GM23338 (cell line): ENCODE measurements at regions not wholly inside any gene's neighbourhood (a gene's known extent, or its start where the extent isn't known, plus 50 kb on each side); places are given as distances from the start of the nearest gene placed in this dataset.

Source experiments
- ATAC-seq: fragments of 200-7000 bp; cut with Tn5 transposase; 3 replicates; pipeline ENCODE4 v1.9.1; 2020
- DNase-seq: peaks from one replicate; pipeline ENCODE4 v3.0.0-alpha.2; 2015; ENCODE audit warnings: low spot score
- H2AFZ ChIP-seq: fragments of 200-600 bp; sonication (generic); 2 replicates; pipeline ENCODE4 v1.8.0; 2016; ENCODE audit warnings: antibody characterized with exemption, mild to moderate bottlenecking, moderate library complexity
- H3F3A ChIP-seq: fragments of 200-600 bp; sonication (generic); replicated peaks from 2 replicates; pipeline ENCODE4 v1.8.0; 2017; ENCODE audit warnings: antibody characterized with exemption, mixed run types, low read depth
- H3K27ac ChIP-seq: fragments of 200-600 bp; sonication (generic); 2 replicates; pipeline ENCODE4 v1.6.1; 2016; ENCODE audit warnings: low read depth
- H3K27me3 ChIP-seq: fragments of 200-600 bp; sonication (generic); 2 replicates; pipeline ENCODE4 v1.8.0; 2016; ENCODE audit warnings: mild to moderate bottlenecking, mixed run types, moderate library complexity; ENCODE audit not compliant: insufficient read depth
- H3K36me3 ChIP-seq: fragments of 200-600 bp; sonication (generic); 2 replicates; pipeline ENCODE4 v1.8.0; 2016; ENCODE audit warnings: mild to moderate bottlenecking; ENCODE audit not compliant: insufficient read depth
- H3K4me1 ChIP-seq: fragments of 200-600 bp; sonication (generic); 2 replicates; pipeline ENCODE4 v1.8.0; 2016; ENCODE audit warnings: mild to moderate bottlenecking, moderate library complexity; ENCODE audit not compliant: insufficient read depth
- H3K4me2 ChIP-seq: fragments of 200-600 bp; sonication (generic); 2 replicates; pipeline ENCODE4 v1.7.1; 2017; ENCODE audit warnings: mixed run types
- H3K4me3 ChIP-seq: fragments of 200-600 bp; sonication (generic); 2 replicates; pipeline ENCODE4 v1.6.1; 2016; ENCODE audit warnings: mixed run types
- H3K79me2 ChIP-seq: fragments of 200-600 bp; sonication (generic); replicated peaks from 2 replicates; pipeline ENCODE4 v1.8.0; 2017; ENCODE audit warnings: mild to moderate bottlenecking; ENCODE audit not compliant: insufficient read depth
- H3K9me2 ChIP-seq: fragments of 200-600 bp; sonication (generic); 2 replicates; pipeline ENCODE4 v1.8.0; 2017; ENCODE audit not compliant: insufficient read depth
- H4K20me1 ChIP-seq: fragments of 200-600 bp; sonication (generic); replicated peaks from 2 replicates; pipeline ENCODE4 v1.8.0; 2017; ENCODE audit warnings: mild to moderate bottlenecking; ENCODE audit not compliant: insufficient read depth
- H3K27ac Mint-ChIP-seq: 2 replicates; pipeline ENCODE4 v1.8.0; 2020; ENCODE audit warnings: inconsistent platforms, mild to moderate bottlenecking, moderate library complexity, mixed read lengths
- H3K27me3 Mint-ChIP-seq: 3 replicates; pipeline ENCODE4 v1.8.0; 2022; ENCODE audit warnings: low read depth, mild to moderate bottlenecking, moderate library complexity, mixed read lengths, inconsistent platforms; ENCODE audit not compliant: insufficient read depth, poor library complexity
- H3K36me3 Mint-ChIP-seq: 3 replicates; pipeline ENCODE4 v1.8.0; 2021; ENCODE audit warnings: low read depth, mild to moderate bottlenecking, inconsistent platforms, moderate library complexity, mixed read lengths
- H3K4me1 Mint-ChIP-seq: 3 replicates; pipeline ENCODE4 v1.8.0; 2020; ENCODE audit warnings: mild to moderate bottlenecking, inconsistent platforms, mixed read lengths
- H3K4me3 Mint-ChIP-seq: 3 replicates; pipeline ENCODE4 v1.8.0; 2021; ENCODE audit warnings: moderate library complexity, mild to moderate bottlenecking, inconsistent platforms, mixed read lengths
- H3K9me3 Mint-ChIP-seq: 3 replicates; pipeline ENCODE4 v1.8.0; 2020; ENCODE audit warnings: moderate library complexity, mild to moderate bottlenecking, inconsistent platforms, mixed read lengths
- EZH2 ChIP-seq: fragments of 200-600 bp; sonication (generic); IDR thresholded peaks from one replicate; pipeline ENCODE4 v1.8.0; 2017; ENCODE audit warnings: antibody characterized with exemption, mild to moderate bottlenecking, low read depth; ENCODE audit not compliant: unreplicated experiment
- EZH2phosphoT487 ChIP-seq: fragments of 200-600 bp; sonication (generic); IDR thresholded peaks from one replicate; pipeline ENCODE4 v1.8.1; 2018; ENCODE audit warnings: antibody characterized with exemption; ENCODE audit not compliant: unreplicated experiment
- JUNB ChIP-seq: IDR thresholded peaks from one replicate; pipeline ENCODE4 v1.6.1; 2016; ENCODE audit warnings: antibody characterized with exemption; ENCODE audit not compliant: unreplicated experiment
- POLR2AphosphoS5 ChIP-seq: IDR thresholded peaks from 2 replicates; pipeline ENCODE4 v1.6.1; 2016; ENCODE audit warnings: antibody characterized with exemption, low read depth
- STAT1 ChIP-seq: IDR thresholded peaks from one replicate; pipeline ENCODE4 v1.6.1; 2016; ENCODE audit warnings: antibody characterized with exemption; ENCODE audit not compliant: unreplicated experiment
- ZNF114 ChIP-seq: fragments of 250-450 bp; sonication (Bioruptor Pico); IDR thresholded peaks from 2 replicates; pipeline ENCODE4 v1.5.0; 2020; ENCODE audit warnings: mild to moderate bottlenecking, moderate library complexity
- ZNF331 ChIP-seq: fragments of 250-450 bp; sonication (Bioruptor Pico); IDR thresholded peaks from 2 replicates; pipeline ENCODE4 v1.5.0; 2020; ENCODE audit warnings: low read depth, mild to moderate bottlenecking, moderate library complexity
- TF ChIP-seq, protein P1 (sequence below): IDR thresholded peaks from one replicate; pipeline ENCODE4 v1.6.1; 2018; ENCODE audit warnings: antibody characterized with exemption; ENCODE audit not compliant: unreplicated experiment
- TF ChIP-seq, protein P2 (sequence below): IDR thresholded peaks from 2 replicates; pipeline ENCODE4 v1.6.1; 2016; ENCODE audit warnings: antibody characterized with exemption
- TF ChIP-seq, protein P3 (sequence below), 2 experiments: fragments of 200-600 bp in 1 of 2; sonication (generic) in 1 of 2; conservative IDR thresholded peaks; 2 replicates each; pipeline versions ENCODE4 v1.5.1 to v1.6.1; 2016 to 2017; ENCODE audit warnings: antibody characterized with exemption in 2 of 2, low read depth in 2 of 2, mild to moderate bottlenecking in 2 of 2, moderate library complexity in 1 of 2
- TF ChIP-seq, protein P4 (sequence below): fragments of 250-450 bp; sonication (Bioruptor Pico); IDR thresholded peaks from 2 replicates; pipeline ENCODE4 v1.5.0; 2020; ENCODE audit warnings: mild to moderate bottlenecking, moderate library complexity

DNA sequence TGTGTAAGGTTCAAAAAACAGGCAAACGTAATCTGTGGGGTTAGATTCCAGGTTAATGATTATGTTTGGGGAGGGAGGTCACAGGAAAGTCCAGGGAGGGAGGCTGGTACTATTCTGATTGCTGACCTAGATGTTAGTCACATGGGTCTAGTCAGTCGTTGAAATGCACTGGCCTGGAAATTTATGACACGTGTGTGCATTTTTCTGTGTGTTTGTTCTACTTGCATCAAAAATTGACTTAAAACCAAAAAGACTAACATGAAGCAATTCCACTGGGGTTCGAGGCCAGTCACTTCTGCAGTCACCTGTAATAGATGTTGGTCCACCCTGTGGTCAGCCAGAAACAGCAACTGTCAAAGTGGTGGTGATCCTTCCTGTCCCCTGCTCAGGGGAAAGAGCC, 104.2 kb upstream of the MLN start (continued):
- TF ChIP-seq, protein P1, sequence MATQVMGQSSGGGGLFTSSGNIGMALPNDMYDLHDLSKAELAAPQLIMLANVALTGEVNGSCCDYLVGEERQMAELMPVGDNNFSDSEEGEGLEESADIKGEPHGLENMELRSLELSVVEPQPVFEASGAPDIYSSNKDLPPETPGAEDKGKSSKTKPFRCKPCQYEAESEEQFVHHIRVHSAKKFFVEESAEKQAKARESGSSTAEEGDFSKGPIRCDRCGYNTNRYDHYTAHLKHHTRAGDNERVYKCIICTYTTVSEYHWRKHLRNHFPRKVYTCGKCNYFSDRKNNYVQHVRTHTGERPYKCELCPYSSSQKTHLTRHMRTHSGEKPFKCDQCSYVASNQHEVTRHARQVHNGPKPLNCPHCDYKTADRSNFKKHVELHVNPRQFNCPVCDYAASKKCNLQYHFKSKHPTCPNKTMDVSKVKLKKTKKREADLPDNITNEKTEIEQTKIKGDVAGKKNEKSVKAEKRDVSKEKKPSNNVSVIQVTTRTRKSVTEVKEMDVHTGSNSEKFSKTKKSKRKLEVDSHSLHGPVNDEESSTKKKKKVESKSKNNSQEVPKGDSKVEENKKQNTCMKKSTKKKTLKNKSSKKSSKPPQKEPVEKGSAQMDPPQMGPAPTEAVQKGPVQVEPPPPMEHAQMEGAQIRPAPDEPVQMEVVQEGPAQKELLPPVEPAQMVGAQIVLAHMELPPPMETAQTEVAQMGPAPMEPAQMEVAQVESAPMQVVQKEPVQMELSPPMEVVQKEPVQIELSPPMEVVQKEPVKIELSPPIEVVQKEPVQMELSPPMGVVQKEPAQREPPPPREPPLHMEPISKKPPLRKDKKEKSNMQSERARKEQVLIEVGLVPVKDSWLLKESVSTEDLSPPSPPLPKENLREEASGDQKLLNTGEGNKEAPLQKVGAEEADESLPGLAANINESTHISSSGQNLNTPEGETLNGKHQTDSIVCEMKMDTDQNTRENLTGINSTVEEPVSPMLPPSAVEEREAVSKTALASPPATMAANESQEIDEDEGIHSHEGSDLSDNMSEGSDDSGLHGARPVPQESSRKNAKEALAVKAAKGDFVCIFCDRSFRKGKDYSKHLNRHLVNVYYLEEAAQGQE = no peak
- TF ChIP-seq EZH2phosphoT487 (no peak), JUNB (no peak)

DNA sequence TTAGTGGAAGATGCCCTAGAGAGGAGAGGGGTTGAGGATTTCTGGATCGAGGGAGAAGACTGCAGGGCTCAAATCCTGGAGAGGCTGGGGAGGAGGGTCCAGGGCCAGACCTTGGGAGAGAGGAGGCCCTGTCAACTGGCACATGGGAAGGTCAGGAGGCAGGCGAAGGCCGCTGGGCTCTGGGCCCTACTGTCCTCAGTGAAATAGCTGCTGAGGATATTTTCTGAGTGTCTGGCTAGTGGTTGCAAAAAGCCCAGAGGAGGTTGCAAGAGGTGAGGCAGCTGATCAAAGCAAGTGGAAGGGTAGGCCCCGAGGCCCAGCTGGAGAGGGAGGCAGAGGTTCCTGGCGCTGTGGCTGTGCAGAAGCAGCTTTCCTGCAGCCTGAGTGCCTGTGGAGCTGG, 103.4 kb upstream of the MLN start:
- Mint-ChIP-seq H3K4me1 (peaks cover 12% of the 10 kb centered on the region), H3K27me3 (peaks cover 13% of the 10 kb centered on the region), H3K4me3 (no peak overlapping the region), H3K27ac (no peak overlapping the region), H3K36me3 (no peaks in the 10 kb centered on the region), H3K9me3 (no peaks in the 10 kb centered on the region; the same call in 2 of the 3 replicates)
- H4K20me1 ChIP-seq = no peaks in the 10 kb centered on the region
- H3K27me3 ChIP-seq = no peaks in the 10 kb centered on the region
- no peak overlapping the region for H2AFZ ChIP-seq
- H3F3A ChIP-seq = no peaks in the 10 kb centered on the region
- no peaks in the 10 kb centered on the region for H3K79me2 ChIP-seq
- H3K36me3 ChIP-seq = no peaks in the 10 kb centered on the region
- no peaks in the 10 kb centered on the region; the same call in 1 of the 2 replicates for H3K9me2 ChIP-seq
- no peaks in the 10 kb centered on the region for H3K4me1 ChIP-seq
- DNase-seq (no peak), ATAC-seq (no peak)
- no peak overlapping the region for H3K4me3 ChIP-seq
- no peak overlapping the region for H3K4me2 ChIP-seq
- no peak overlapping the region for H3K27ac ChIP-seq
- TF ChIP-seq, protein P2, sequence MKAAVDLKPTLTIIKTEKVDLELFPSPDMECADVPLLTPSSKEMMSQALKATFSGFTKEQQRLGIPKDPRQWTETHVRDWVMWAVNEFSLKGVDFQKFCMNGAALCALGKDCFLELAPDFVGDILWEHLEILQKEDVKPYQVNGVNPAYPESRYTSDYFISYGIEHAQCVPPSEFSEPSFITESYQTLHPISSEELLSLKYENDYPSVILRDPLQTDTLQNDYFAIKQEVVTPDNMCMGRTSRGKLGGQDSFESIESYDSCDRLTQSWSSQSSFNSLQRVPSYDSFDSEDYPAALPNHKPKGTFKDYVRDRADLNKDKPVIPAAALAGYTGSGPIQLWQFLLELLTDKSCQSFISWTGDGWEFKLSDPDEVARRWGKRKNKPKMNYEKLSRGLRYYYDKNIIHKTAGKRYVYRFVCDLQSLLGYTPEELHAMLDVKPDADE = no peak
- TF ChIP-seq EZH2phosphoT487 = no peak
- TF ChIP-seq, protein P3, sequence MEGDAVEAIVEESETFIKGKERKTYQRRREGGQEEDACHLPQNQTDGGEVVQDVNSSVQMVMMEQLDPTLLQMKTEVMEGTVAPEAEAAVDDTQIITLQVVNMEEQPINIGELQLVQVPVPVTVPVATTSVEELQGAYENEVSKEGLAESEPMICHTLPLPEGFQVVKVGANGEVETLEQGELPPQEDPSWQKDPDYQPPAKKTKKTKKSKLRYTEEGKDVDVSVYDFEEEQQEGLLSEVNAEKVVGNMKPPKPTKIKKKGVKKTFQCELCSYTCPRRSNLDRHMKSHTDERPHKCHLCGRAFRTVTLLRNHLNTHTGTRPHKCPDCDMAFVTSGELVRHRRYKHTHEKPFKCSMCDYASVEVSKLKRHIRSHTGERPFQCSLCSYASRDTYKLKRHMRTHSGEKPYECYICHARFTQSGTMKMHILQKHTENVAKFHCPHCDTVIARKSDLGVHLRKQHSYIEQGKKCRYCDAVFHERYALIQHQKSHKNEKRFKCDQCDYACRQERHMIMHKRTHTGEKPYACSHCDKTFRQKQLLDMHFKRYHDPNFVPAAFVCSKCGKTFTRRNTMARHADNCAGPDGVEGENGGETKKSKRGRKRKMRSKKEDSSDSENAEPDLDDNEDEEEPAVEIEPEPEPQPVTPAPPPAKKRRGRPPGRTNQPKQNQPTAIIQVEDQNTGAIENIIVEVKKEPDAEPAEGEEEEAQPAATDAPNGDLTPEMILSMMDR (conservative IDR thresholded peaks at IDR 0.05; ENCODE audit: low read depth in 2 of 2) = no peak
- no peak for TF ChIP-seq STAT1
- TF ChIP-seq, protein P4, sequence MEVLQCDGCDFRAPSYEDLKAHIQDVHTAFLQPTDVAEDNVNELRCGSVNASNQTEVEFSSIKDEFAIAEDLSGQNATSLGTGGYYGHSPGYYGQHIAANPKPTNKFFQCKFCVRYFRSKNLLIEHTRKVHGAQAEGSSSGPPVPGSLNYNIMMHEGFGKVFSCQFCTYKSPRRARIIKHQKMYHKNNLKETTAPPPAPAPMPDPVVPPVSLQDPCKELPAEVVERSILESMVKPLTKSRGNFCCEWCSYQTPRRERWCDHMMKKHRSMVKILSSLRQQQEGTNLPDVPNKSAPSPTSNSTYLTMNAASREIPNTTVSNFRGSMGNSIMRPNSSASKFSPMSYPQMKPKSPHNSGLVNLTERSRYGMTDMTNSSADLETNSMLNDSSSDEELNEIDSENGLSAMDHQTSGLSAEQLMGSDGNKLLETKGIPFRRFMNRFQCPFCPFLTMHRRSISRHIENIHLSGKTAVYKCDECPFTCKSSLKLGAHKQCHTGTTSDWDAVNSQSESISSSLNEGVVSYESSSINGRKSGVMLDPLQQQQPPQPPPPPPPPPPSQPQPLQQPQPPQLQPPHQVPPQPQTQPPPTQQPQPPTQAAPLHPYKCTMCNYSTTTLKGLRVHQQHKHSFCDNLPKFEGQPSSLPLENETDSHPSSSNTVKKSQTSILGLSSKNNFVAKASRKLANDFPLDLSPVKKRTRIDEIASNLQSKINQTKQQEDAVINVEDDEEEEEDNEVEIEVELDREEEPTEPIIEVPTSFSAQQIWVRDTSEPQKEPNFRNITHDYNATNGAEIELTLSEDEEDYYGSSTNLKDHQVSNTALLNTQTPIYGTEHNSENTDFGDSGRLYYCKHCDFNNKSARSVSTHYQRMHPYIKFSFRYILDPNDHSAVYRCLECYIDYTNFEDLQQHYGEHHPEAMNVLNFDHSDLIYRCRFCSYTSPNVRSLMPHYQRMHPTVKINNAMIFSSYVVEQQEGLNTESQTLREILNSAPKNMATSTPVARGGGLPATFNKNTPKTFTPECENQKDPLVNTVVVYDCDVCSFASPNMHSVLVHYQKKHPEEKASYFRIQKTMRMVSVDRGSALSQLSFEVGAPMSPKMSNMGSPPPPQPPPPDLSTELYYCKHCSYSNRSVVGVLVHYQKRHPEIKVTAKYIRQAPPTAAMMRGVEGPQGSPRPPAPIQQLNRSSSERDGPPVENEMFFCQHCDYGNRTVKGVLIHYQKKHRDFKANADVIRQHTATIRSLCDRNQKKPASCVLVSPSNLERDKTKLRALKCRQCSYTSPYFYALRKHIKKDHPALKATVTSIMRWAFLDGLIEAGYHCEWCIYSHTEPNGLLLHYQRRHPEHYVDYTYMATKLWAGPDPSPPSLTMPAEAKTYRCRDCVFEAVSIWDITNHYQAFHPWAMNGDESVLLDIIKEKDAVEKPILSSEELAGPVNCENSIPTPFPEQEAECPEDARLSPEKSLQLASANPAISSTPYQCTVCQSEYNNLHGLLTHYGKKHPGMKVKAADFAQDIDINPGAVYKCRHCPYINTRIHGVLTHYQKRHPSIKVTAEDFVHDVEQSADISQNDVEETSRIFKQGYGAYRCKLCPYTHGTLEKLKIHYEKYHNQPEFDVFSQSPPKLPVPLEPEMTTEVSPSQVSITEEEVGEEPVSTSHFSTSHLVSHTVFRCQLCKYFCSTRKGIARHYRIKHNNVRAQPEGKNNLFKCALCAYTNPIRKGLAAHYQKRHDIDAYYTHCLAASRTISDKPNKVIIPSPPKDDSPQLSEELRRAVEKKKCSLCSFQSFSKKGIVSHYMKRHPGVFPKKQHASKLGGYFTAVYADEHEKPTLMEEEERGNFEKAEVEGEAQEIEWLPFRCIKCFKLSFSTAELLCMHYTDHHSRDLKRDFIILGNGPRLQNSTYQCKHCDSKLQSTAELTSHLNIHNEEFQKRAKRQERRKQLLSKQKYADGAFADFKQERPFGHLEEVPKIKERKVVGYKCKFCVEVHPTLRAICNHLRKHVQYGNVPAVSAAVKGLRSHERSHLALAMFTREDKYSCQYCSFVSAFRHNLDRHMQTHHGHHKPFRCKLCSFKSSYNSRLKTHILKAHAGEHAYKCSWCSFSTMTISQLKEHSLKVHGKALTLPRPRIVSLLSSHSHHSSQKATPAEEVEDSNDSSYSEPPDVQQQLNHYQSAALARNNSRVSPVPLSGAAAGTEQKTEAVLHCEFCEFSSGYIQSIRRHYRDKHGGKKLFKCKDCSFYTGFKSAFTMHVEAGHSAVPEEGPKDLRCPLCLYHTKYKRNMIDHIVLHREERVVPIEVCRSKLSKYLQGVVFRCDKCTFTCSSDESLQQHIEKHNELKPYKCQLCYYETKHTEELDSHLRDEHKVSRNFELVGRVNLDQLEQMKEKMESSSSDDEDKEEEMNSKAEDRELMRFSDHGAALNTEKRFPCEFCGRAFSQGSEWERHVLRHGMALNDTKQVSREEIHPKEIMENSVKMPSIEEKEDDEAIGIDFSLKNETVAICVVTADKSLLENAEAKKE = no peak
- no peak for TF ChIP-seq EZH2
- TF ChIP-seq POLR2AphosphoS5 = no peak
- TF ChIP-seq JUNB = no peak
- no peak for TF ChIP-seq ZNF331
- no peak for TF ChIP-seq ZNF114 (CRISPR knock-in tag)
